HL-60 (cell line): ENCODE measurements at regions not wholly inside any gene's neighbourhood (a gene's known extent, or its start where the extent isn't known, plus 50 kb on each side); places are given as distances from the start of the nearest gene placed in this dataset.

Experiments
- GABPA ChIP-seq: IDR thresholded peaks from 2 replicates; pipeline ENCODE4 v1.6.1; 2012; ENCODE audit warnings: low read depth
- POLR2AphosphoS5 ChIP-seq: IDR thresholded peaks from 2 replicates; pipeline ENCODE4 v1.6.1; 2012; ENCODE audit warnings: low read depth
- REST ChIP-seq: IDR thresholded peaks from 2 replicates; pipeline ENCODE4 v1.6.1; 2012; ENCODE audit warnings: low read depth; ENCODE audit not compliant: insufficient replicate concordance
- TF ChIP-seq, protein P1 (sequence below): IDR thresholded peaks from one replicate; pipeline ENCODE4 v1.5.1; 2011; ENCODE audit warnings: low read length, control low read depth, inconsistent platforms; ENCODE audit not compliant: insufficient read depth

GRCh38 chr2:105629634-105630033, 115.1 kb upstream of the NCK2 start:
- TF ChIP-seq, protein P1, sequence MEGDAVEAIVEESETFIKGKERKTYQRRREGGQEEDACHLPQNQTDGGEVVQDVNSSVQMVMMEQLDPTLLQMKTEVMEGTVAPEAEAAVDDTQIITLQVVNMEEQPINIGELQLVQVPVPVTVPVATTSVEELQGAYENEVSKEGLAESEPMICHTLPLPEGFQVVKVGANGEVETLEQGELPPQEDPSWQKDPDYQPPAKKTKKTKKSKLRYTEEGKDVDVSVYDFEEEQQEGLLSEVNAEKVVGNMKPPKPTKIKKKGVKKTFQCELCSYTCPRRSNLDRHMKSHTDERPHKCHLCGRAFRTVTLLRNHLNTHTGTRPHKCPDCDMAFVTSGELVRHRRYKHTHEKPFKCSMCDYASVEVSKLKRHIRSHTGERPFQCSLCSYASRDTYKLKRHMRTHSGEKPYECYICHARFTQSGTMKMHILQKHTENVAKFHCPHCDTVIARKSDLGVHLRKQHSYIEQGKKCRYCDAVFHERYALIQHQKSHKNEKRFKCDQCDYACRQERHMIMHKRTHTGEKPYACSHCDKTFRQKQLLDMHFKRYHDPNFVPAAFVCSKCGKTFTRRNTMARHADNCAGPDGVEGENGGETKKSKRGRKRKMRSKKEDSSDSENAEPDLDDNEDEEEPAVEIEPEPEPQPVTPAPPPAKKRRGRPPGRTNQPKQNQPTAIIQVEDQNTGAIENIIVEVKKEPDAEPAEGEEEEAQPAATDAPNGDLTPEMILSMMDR, result no peak
- no peak for TF ChIP-seq POLR2AphosphoS5
- TF ChIP-seq REST, result no peak
- TF ChIP-seq GABPA, result no peak
